T-helper 2 cell treated with Interferon-gamma antibody and Interleukin-4, amounts not matched to agents 5 μg/mL and 100 μg/mL, for 36 hours (primary cell): ENCODE measurements at regions not wholly inside any gene's neighbourhood (a gene's known extent, or its start where the extent isn't known, plus 50 kb on each side); places are given as distances from the start of the nearest gene placed in this dataset.

ENCODE experiments used
- DNase-seq: peaks from one replicate; pipeline ENCODE4 v3.0.0; 2021; ENCODE audit warnings: low spot score
- H3K27ac Mint-ChIP-seq: one replicate; pipeline ENCODE4 v1.8.0; 2021; ENCODE audit warnings: mild to moderate bottlenecking, mixed read lengths
- H3K27me3 Mint-ChIP-seq: one replicate; pipeline ENCODE4 v1.8.0; 2021; ENCODE audit warnings: low read depth, mixed read lengths
- H3K36me3 Mint-ChIP-seq: one replicate; pipeline ENCODE4 v1.8.0; 2021; ENCODE audit warnings: low read depth, mixed read lengths
- H3K4me1 Mint-ChIP-seq: one replicate; pipeline ENCODE4 v1.8.0; 2021; ENCODE audit warnings: low read depth, mixed read lengths
- H3K4me3 Mint-ChIP-seq: one replicate; pipeline ENCODE4 v1.8.0; 2022; ENCODE audit warnings: mild to moderate bottlenecking, moderate library complexity, mixed read lengths
- H3K9me3 Mint-ChIP-seq: one replicate; pipeline ENCODE4 v1.8.0; 2021; ENCODE audit warnings: mixed read lengths

- Mint-ChIP-seq H3K36me3 (no peaks in the 10 kb centered on the region), H3K9me3 (no peaks in the 10 kb centered on the region), H3K27me3 (peaks cover 5% of the 10 kb centered on the region), H3K4me3 (no peak overlapping the region), H3K27ac (no peak overlapping the region), H3K4me1 (no peaks in the 10 kb centered on the region)
- DNase-seq = no peak
Observed at GRCh38 chr2:235283246-235283645, 210.6 kb upstream of the AGAP1 start.

- no peaks in the 10 kb centered on the region for H3K36me3 Mint-ChIP-seq
- H3K4me1 Mint-ChIP-seq = no peaks in the 10 kb centered on the region
- H3K9me3 Mint-ChIP-seq = no peaks in the 10 kb centered on the region
- H3K27ac Mint-ChIP-seq = no peak overlapping the region
- no peak overlapping the region for H3K4me3 Mint-ChIP-seq
- H3K27me3 Mint-ChIP-seq = peaks cover 7% of the 10 kb centered on the region
- DNase-seq = no peak
Observed at GRCh38 chr2:235286622-235287374, 207.0 kb upstream of the AGAP1 start.

GRCh38 chr2:235287375-235287733 lies 206.5 kb upstream of the AGAP1 start:
- Mint-ChIP-seq H3K36me3 (no peaks in the 10 kb centered on the region), H3K4me3 (no peak overlapping the region), H3K9me3 (no peaks in the 10 kb centered on the region), H3K4me1 (no peaks in the 10 kb centered on the region), H3K27ac (no peak overlapping the region), H3K27me3 (peaks cover 7% of the 10 kb centered on the region)
- no peak for DNase-seq

GRCh38 chr2:235291461-235291860 lies 202.4 kb upstream of the AGAP1 start:
- H3K27ac Mint-ChIP-seq = no peak overlapping the region
- no peaks in the 10 kb centered on the region for H3K4me1 Mint-ChIP-seq
- DNase-seq = no peak
- no peak overlapping the region for H3K4me3 Mint-ChIP-seq
- no peaks in the 10 kb centered on the region for H3K9me3 Mint-ChIP-seq
- peaks cover 2% of the 10 kb centered on the region for H3K27me3 Mint-ChIP-seq
- no peaks in the 10 kb centered on the region for H3K36me3 Mint-ChIP-seq

GRCh38 chr2:235293061-235293460 lies 200.8 kb upstream of the AGAP1 start:
- Mint-ChIP-seq H3K9me3 (no peaks in the 10 kb centered on the region), H3K4me1 (no peaks in the 10 kb centered on the region), H3K4me3 (no peak overlapping the region), H3K27ac (no peak overlapping the region), H3K27me3 (peaks cover 2% of the 10 kb centered on the region), H3K36me3 (no peaks in the 10 kb centered on the region)
- no peak for DNase-seq

GRCh38 chr2:235295831-235296230 lies 198.0 kb upstream of the AGAP1 start:
- DNase-seq = no peak
- no peaks in the 10 kb centered on the region for H3K36me3 Mint-ChIP-seq
- no peak overlapping the region for H3K4me3 Mint-ChIP-seq
- H3K4me1 Mint-ChIP-seq = no peaks in the 10 kb centered on the region
- H3K27me3 Mint-ChIP-seq = no peaks in the 10 kb centered on the region
- no peak overlapping the region for H3K27ac Mint-ChIP-seq
- no peaks in the 10 kb centered on the region for H3K9me3 Mint-ChIP-seq

GRCh38 chr2:235300368-235301201 lies 193.3 kb upstream of the AGAP1 start:
- no peak for DNase-seq
- Mint-ChIP-seq H3K4me3 (no peak overlapping the region), H3K27me3 (no peaks in the 10 kb centered on the region), H3K36me3 (no peaks in the 10 kb centered on the region), H3K27ac (no peak overlapping the region), H3K4me1 (no peaks in the 10 kb centered on the region), H3K9me3 (no peaks in the 10 kb centered on the region)

GRCh38 chr2:235301202-235302076 lies 192.4 kb upstream of the AGAP1 start:
- no peak for DNase-seq
- Mint-ChIP-seq H3K36me3 (no peaks in the 10 kb centered on the region), H3K27me3 (no peaks in the 10 kb centered on the region), H3K9me3 (no peaks in the 10 kb centered on the region), H3K27ac (no peak overlapping the region), H3K4me3 (no peak overlapping the region), H3K4me1 (no peaks in the 10 kb centered on the region)

GRCh38 chr2:235302263-235302662 lies 191.6 kb upstream of the AGAP1 start:
- Mint-ChIP-seq H3K36me3 (no peaks in the 10 kb centered on the region), H3K27me3 (no peaks in the 10 kb centered on the region), H3K4me1 (no peaks in the 10 kb centered on the region), H3K27ac (no peak overlapping the region), H3K9me3 (no peaks in the 10 kb centered on the region), H3K4me3 (no peak overlapping the region)
- DNase-seq = no peak

GRCh38 chr2:235303499-235304291 lies 190.1 kb upstream of the AGAP1 start:
- no peak overlapping the region for H3K4me3 Mint-ChIP-seq
- no peak overlapping the region for H3K27ac Mint-ChIP-seq

GRCh38 chr2:235305678-235306077 lies 188.2 kb upstream of the AGAP1 start:
- no peak overlapping the region for H3K27ac Mint-ChIP-seq

More at GRCh38 chr2:235303499-235304291, 190.1 kb upstream of the AGAP1 start:
- Mint-ChIP-seq H3K4me1 (no peaks in the 10 kb centered on the region), H3K9me3 (no peaks in the 10 kb centered on the region), H3K36me3 (no peaks in the 10 kb centered on the region), H3K27me3 (no peaks in the 10 kb centered on the region)
- DNase-seq = no peak

GRCh38 chr2:235311044-235311443 lies 182.8 kb upstream of the AGAP1 start:
- DNase-seq = no peak
- Mint-ChIP-seq H3K27ac (no peak overlapping the region), H3K9me3 (no peaks in the 10 kb centered on the region), H3K27me3 (no peaks in the 10 kb centered on the region), H3K36me3 (no peaks in the 10 kb centered on the region), H3K4me1 (no peaks in the 10 kb centered on the region), H3K4me3 (no peak overlapping the region)

More at GRCh38 chr2:235305678-235306077, 188.2 kb upstream of the AGAP1 start:
- Mint-ChIP-seq H3K9me3 (no peaks in the 10 kb centered on the region), H3K4me3 (no peak overlapping the region), H3K27me3 (no peaks in the 10 kb centered on the region), H3K4me1 (no peaks in the 10 kb centered on the region), H3K36me3 (no peaks in the 10 kb centered on the region)
- no peak for DNase-seq

- Mint-ChIP-seq H3K4me1 (no peaks in the 10 kb centered on the region), H3K27me3 (no peaks in the 10 kb centered on the region), H3K36me3 (no peaks in the 10 kb centered on the region), H3K4me3 (no peak overlapping the region), H3K9me3 (no peaks in the 10 kb centered on the region), H3K27ac (no peak overlapping the region)
- DNase-seq = no peak
Observed at GRCh38 chr2:235312571-235312970, 181.3 kb upstream of the AGAP1 start.
